Pancreas (tissue), 10 donors: ENCODE measurements at regions not wholly inside any gene's neighbourhood (a gene's known extent, or its start where the extent isn't known, plus 50 kb on each side); places are given as distances from the start of the nearest gene placed in this dataset.

Experiments used
- ATAC-seq, 4 donors: fragments of 200-7000 bp; cut with Tn5 transposase; one replicate each; pipeline versions ENCODE4 v1.8.0 to v1.9.1; 2020; ENCODE audit warnings: mild to moderate bottlenecking in 4 of 4, moderate library complexity in 4 of 4
- DNase-seq, 6 donors: peaks; one replicate each; pipeline ENCODE4 v3.0.0-alpha.2; 2020
- FAIRE-seq: peaks from 2 replicates; lab custom pipeline; 2012; peaks lifted over from hg19 to GRCh38; lab: Jason Lieb, UNC
- H3K27ac ChIP-seq, 4 donors: fragments of 200-600 bp; sonication (generic); 1 replicate in 3 of 4; 2 replicates in 1 of 4; pipeline versions ENCODE4 v1.5.0 to v1.8.0; 2020
- H3K27me3 ChIP-seq, 4 donors: fragments of 200-600 bp; one replicate each; pipeline ENCODE4 v1.8.0; 2021
- H3K36me3 ChIP-seq, 3 donors: fragments of 200-600 bp; sonication (generic) in 1 of 3; one replicate each; pipeline versions ENCODE4 v1.5.0 to v1.8.0; 2020 to 2021
- H3K4me1 ChIP-seq, 3 donors: fragments of 200-600 bp; one replicate each; pipeline ENCODE4 v1.8.0; 2021
- H3K4me3 ChIP-seq, 4 donors: fragments of 200-600 bp; sonication (generic) in 2 of 4; one replicate each; pipeline versions ENCODE4 v1.5.0 to v1.8.0; 2020 to 2021
- H3K9me3 ChIP-seq, 4 donors: fragments of 200-600 bp; one replicate each; pipeline ENCODE4 v1.8.0; 2021
- WGBS, 2 donors: extraction: QIAGEN DNeasy Blood & Tissue Kit; methylation state at CpG; one replicate each; pipeline ENCODE4 v1.1.7; 2013; 5-methylcytosine and 5-hydroxymethylcytosine counted together
- intact Hi-C, 3 donors: fragments of 100-400 bp; cut with DNase I; formaldehyde crosslinking; loops; one replicate each; pipeline versions ENCODE4 v1.11.1 to v1.14.2; 2022
- TF ChIP-seq, protein P1 (sequence below), 4 donors: fragments of 200-600 bp; sonication (generic) in 3 of 4; IDR thresholded peaks; one replicate each; pipeline versions ENCODE4 v1.5.0 to v1.8.0; 2021; ENCODE audit warnings: antibody characterized with exemption in 4 of 4
- donor health status: healthy with polysubstance abuse.
- donor health status: DM: no; HTN: no; CAD: no; lungs with moderate emphysema.
- donor health status: DM: no; HTN: no; CAD: no.
- donor health status: control.
- donor health status: control.
- donor health status: Bipolar disorder and iron deficiency.
- donor health status: DM: yes; HTN: yes; CAD: no.
- donor health status: DM: no; HTN: no; CAD: no.
- donor health status: DM: no; HTN: no; CAD: no.
- donor health status: DM: yes; HTN: yes; CAD: no.

DNA sequence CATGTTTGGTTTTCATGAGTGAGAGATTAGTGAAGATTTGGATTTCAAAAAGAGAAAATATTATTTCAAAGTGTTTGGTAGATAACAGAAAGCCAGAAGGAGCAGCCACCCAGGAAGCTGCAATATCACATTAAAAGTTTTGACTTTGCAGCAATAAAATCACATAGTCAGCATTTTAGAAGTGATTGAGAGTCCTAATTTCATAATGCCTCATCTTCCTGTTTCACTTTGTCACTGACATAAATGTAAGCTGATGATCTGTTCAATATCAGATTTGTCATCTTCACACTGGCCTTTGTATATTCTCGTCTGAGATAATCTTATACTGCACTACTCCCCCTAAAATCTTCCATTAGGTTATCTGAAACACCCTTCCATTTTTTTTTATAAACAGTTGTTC is 690.5 kb downstream of the ADCYAP1 start:
- Histone ChIP-seq H3K27ac (no peak overlapping the region), H3K9me3 (no peaks in the 10 kb centered on the region), H3K27me3 (no peaks in the 10 kb centered on the region), H3K4me1 (no peaks in the 10 kb centered on the region), H3K4me3 (no peak overlapping the region), H3K36me3 (no peaks in the 10 kb centered on the region)
- TF ChIP-seq, protein P1, sequence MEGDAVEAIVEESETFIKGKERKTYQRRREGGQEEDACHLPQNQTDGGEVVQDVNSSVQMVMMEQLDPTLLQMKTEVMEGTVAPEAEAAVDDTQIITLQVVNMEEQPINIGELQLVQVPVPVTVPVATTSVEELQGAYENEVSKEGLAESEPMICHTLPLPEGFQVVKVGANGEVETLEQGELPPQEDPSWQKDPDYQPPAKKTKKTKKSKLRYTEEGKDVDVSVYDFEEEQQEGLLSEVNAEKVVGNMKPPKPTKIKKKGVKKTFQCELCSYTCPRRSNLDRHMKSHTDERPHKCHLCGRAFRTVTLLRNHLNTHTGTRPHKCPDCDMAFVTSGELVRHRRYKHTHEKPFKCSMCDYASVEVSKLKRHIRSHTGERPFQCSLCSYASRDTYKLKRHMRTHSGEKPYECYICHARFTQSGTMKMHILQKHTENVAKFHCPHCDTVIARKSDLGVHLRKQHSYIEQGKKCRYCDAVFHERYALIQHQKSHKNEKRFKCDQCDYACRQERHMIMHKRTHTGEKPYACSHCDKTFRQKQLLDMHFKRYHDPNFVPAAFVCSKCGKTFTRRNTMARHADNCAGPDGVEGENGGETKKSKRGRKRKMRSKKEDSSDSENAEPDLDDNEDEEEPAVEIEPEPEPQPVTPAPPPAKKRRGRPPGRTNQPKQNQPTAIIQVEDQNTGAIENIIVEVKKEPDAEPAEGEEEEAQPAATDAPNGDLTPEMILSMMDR (IDR thresholded peaks at IDR 0.05) = no peak
- intact Hi-C loops = no loop called here
- 41 to 67% methylated on average over 1 of the region's 1 CpG for WGBS, 2 donors
- DNase-seq (no peak), FAIRE-seq (no peak), ATAC-seq (no peak)

DNA sequence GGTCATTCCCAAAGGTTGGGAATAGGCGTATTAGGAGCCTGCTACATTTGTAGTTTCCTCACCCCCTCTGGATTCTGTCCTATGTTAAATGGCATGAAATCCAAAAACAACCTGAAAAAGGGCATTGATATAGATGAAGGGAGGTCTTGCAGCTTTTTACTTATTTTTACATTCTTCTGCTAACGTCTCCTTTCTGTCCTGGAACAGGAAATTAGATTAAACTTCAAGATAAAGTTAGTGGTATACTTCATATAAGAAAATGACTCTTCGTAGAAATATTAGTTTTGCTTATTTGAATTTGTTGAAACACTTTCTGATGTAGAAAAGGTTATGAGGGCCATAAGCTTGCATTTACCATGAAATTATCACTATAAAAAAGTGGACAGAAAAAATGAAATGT is 694.5 kb downstream of the ADCYAP1 start:
- WGBS, 2 donors = 55 to 63% methylated on average over 3 of the region's 3 CpGs
- Histone ChIP-seq H3K4me1 (no peaks in the 10 kb centered on the region), H3K36me3 (no peaks in the 10 kb centered on the region), H3K27ac (no peak overlapping the region), H3K27me3 (no peaks in the 10 kb centered on the region), H3K4me3 (no peak overlapping the region), H3K9me3 (no peaks in the 10 kb centered on the region)
- FAIRE-seq (no peak), DNase-seq (no peak), ATAC-seq (no peak)
- TF ChIP-seq, protein P1 (IDR thresholded peaks at IDR 0.05) = no peak
- intact Hi-C loops = no loop called here

DNA sequence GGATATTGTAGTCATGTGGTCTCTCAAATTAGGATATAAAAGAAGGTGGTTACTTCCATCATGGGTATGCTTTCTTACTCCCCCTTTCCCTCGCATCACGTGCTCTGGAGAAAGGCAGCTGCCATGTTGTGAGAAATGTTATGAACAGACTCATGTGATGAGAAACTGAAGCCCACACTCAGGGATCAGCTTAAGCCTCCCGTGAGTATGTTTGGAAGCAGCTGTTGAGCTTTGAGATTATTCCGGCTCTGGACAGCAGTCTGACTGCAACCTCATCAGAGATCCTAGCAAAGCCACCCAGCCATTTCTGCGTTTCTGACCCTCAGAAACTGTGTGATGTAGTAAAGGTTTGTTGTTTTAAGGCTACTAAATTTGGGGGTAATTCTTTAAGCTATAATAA is 700.1 kb downstream of the ADCYAP1 start:
- no peak for DNase-seq
- no peak for ATAC-seq
- H3K27ac ChIP-seq = no peak overlapping the region
- 79 to 86% methylated on average over 5 of the region's 5 CpGs for WGBS, 2 donors
- H3K27me3 ChIP-seq = no peaks in the 10 kb centered on the region
- H3K4me1 ChIP-seq = no peaks in the 10 kb centered on the region
- no peaks in the 10 kb centered on the region for H3K36me3 ChIP-seq
- no peak overlapping the region for H3K4me3 ChIP-seq
- FAIRE-seq = no peak
- H3K9me3 ChIP-seq = no peaks in the 10 kb centered on the region
- TF ChIP-seq, protein P1 (IDR thresholded peaks at IDR 0.05) = no peak
- intact Hi-C loops = no loop called here

DNA sequence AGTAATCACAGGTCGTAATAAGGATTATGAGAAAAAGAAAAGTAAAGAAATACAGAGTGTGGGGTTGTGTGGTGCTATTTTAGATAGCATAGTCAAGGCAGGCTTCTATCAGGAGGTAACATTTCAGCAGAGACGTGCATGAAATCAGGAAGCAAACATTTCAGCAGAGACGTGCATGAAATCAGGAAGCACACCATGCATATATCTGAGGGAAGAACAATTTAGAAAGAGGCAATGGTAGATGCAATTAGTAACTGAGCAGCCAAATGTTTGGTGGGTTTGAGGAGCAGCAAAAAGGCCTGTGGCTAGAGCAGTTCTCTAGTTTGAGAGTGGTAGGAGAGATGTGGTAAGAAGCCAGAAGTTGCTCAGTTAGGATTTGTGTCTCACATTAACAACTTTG is 713.7 kb downstream of the ADCYAP1 start:
- Histone ChIP-seq H3K4me1 (no peaks in the 10 kb centered on the region), H3K27ac (no peak overlapping the region), H3K27me3 (no peaks in the 10 kb centered on the region), H3K9me3 (no peaks in the 10 kb centered on the region), H3K36me3 (no peaks in the 10 kb centered on the region), H3K4me3 (no peak overlapping the region)
- intact Hi-C loops = no loop called here
- no peak for FAIRE-seq
- WGBS, 2 donors = 25 to 45% methylated on average over 3 of the region's 3 CpGs
- ATAC-seq = no peak
- TF ChIP-seq, protein P1 (IDR thresholded peaks at IDR 0.05) = no peak
- no peak for DNase-seq

DNA sequence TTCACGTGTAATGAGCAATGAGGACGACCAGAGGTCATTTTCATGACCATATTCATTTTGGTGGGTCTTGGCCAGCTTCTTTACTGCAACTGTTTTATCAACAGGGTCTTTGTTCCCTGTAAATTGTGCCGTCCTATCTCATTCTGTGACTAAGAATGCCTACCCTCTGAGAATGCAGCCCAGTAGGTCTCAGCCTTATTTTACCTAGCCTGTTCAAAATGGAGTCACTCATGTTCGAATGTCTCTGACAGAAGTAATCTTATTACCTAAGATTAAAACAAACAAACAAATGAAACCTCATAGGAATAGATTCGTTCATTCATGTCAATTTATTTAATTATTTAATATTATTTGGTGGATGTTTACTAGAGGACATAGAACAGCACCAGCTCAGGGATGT is 714.8 kb downstream of the ADCYAP1 start:
- no peak for FAIRE-seq
- H3K4me3 ChIP-seq = no peak overlapping the region
- H3K36me3 ChIP-seq = no peaks in the 10 kb centered on the region
- intact Hi-C loops = no loop called here
- peaks cover 0 to 4% (median 3%) of the 10 kb centered on the region in 3 donors for H3K4me1 ChIP-seq
- no peak for ATAC-seq
- WGBS, 2 donors = 51 to 65% methylated on average over 5 of the region's 5 CpGs
- TF ChIP-seq, protein P1 (IDR thresholded peaks at IDR 0.05) = no peak
- no peaks in the 10 kb centered on the region for H3K9me3 ChIP-seq
- no peaks in the 10 kb centered on the region for H3K27me3 ChIP-seq
- no peak overlapping the region for H3K27ac ChIP-seq
- DNase-seq = no peak
